ENCODE measurements at regions not wholly inside any gene's neighbourhood (a gene's known extent, or its start where the extent isn't known, plus 50 kb on each side); places are given as distances from the start of the nearest gene placed in this dataset.

DNA sequence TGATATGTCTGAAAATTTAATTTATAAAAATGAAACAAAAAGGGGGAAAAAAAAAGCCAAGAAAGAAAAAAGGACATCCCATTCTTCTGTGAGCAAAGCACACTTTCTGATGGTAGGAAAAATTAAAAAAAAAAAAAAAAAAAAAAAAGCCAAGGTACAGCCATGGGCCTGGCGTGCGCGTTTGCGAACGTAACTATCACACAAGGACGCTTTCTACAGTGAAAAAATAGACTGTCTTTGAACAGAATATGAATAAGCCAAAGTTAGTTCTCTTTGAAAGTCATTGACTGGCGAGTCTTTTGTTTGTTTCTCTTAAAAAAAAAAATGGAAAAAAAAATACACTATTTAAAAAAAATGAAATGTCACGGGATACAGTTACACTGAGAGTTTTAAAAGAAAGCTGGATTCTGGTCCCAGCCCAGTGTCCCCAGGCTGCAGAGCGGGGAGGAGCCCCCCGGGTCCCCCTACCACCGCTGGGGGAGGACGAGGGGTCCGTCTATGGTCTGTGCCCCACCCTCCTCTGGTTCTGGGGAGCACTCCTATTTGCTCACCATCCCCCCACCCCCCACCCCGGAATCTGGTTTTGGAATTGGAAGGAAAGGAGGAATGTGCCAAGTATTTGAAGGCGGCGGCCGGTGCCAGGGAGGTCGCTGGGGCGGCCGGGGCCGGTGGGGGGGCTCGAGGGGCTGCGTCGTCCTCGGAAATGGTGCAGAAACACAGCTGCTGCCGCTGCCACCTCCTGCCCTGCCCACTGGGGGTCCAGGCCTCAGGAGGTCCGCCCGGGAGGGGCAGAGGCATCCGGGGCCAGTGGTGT lies 134.5 kb downstream of the PTPRS start:
- no peak for DNase-seq (ENCODE audit: low read depth in 1 of 2, low spot score in 1 of 2)
- TF ChIP-seq, protein P1, sequence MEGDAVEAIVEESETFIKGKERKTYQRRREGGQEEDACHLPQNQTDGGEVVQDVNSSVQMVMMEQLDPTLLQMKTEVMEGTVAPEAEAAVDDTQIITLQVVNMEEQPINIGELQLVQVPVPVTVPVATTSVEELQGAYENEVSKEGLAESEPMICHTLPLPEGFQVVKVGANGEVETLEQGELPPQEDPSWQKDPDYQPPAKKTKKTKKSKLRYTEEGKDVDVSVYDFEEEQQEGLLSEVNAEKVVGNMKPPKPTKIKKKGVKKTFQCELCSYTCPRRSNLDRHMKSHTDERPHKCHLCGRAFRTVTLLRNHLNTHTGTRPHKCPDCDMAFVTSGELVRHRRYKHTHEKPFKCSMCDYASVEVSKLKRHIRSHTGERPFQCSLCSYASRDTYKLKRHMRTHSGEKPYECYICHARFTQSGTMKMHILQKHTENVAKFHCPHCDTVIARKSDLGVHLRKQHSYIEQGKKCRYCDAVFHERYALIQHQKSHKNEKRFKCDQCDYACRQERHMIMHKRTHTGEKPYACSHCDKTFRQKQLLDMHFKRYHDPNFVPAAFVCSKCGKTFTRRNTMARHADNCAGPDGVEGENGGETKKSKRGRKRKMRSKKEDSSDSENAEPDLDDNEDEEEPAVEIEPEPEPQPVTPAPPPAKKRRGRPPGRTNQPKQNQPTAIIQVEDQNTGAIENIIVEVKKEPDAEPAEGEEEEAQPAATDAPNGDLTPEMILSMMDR (IDR thresholded peaks at IDR 0.05; ENCODE audit: low read depth, low read length), result no peak
- H3K36me3 ChIP-seq, result peaks cover 30% of the 10 kb centered on the region

GRCh38 chr19:5205381-5205780 lies 135.2 kb downstream of the PTPRS start:
- Histone ChIP-seq H3K4me1 (ENCODE audit: low read depth) (no peaks in the 10 kb centered on the region), H3K4me3 (no peak overlapping the region), H3K27me3 (no peaks in the 10 kb centered on the region), H3K9me3 (ENCODE audit: low read depth) (no peaks in the 10 kb centered on the region), H3K27ac (no peak overlapping the region), H3K36me3 (peaks cover 23% of the 10 kb centered on the region)
- TF ChIP-seq, protein P1 (IDR thresholded peaks at IDR 0.05; ENCODE audit: low read depth, low read length), result no peak
- no peak for DNase-seq (ENCODE audit: low read depth in 1 of 2, low spot score in 1 of 2)

More for the DNA sequence above, 134.5 kb downstream of the PTPRS start:
- no peaks in the 10 kb centered on the region for H3K27me3 ChIP-seq
- H3K27ac ChIP-seq, result no peak overlapping the region
- no peak overlapping the region for H3K4me3 ChIP-seq
- no peaks in the 10 kb centered on the region for H3K9me3 ChIP-seq (ENCODE audit: low read depth)
- no peaks in the 10 kb centered on the region for H3K4me1 ChIP-seq (ENCODE audit: low read depth)

GRCh38 chr19:5204212-5204611 lies 136.4 kb downstream of the PTPRS start:
- Histone ChIP-seq H3K4me3 (no peak overlapping the region), H3K27me3 (no peaks in the 10 kb centered on the region), H3K27ac (no peak overlapping the region), H3K4me1 (ENCODE audit: low read depth) (no peaks in the 10 kb centered on the region), H3K36me3 (peaks cover 14% of the 10 kb centered on the region), H3K9me3 (ENCODE audit: low read depth) (no peaks in the 10 kb centered on the region)
- TF ChIP-seq, protein P1 (IDR thresholded peaks at IDR 0.05; ENCODE audit: low read depth, low read length), result no peak
- no peak for DNase-seq (ENCODE audit: low read depth in 1 of 2, low spot score in 1 of 2)
